Colonic mucosa (tissue), 4 donors: ENCODE measurements at regions not wholly inside any gene's neighbourhood (a gene's known extent, or its start where the extent isn't known, plus 50 kb on each side); places are given as distances from the start of the nearest gene placed in this dataset.

Experiments
- DNase-seq: peaks from one replicate; pipeline ENCODE4 v3.0.0-alpha.2; 2020
- H3K27ac ChIP-seq: fragments of 200-600 bp; one replicate; pipeline ENCODE4 v1.8.0; 2021
- H3K27me3 ChIP-seq: fragments of 200-600 bp; one replicate; pipeline ENCODE4 v1.8.0; 2021
- H3K36me3 ChIP-seq: fragments of 200-600 bp; one replicate; pipeline ENCODE4 v1.8.0; 2021
- H3K4me1 ChIP-seq: fragments of 200-600 bp; one replicate; pipeline ENCODE4 v1.8.0; 2021; ENCODE audit warnings: mild to moderate bottlenecking
- H3K4me3 ChIP-seq: fragments of 200-600 bp; one replicate; pipeline ENCODE4 v1.8.0; 2021
- H3K9ac ChIP-seq, 2 donors: one replicate each; pipeline ENCODE4 v1.7.0; 2013; ENCODE audit warnings: control low read depth in 2 of 2, low read depth in 2 of 2, low read length in 2 of 2
- H3K9me3 ChIP-seq: fragments of 200-600 bp; one replicate; pipeline ENCODE4 v1.8.0; 2021
- CTCF ChIP-seq: fragments of 200-600 bp; IDR thresholded peaks from one replicate; pipeline ENCODE4 v1.8.0; 2022; ENCODE audit warnings: antibody characterized with exemption, mild to moderate bottlenecking
- intact Hi-C: fragments of 100-400 bp; cut with DNase I; formaldehyde crosslinking; loops from one replicate; pipeline ENCODE4 v1.14.1; 2022
- donor health status: healthy.
- donor health status: DM: no; HTN: no; CAD: no.
- donor health status: DM: no; HTN: no; CAD: no.

DNA sequence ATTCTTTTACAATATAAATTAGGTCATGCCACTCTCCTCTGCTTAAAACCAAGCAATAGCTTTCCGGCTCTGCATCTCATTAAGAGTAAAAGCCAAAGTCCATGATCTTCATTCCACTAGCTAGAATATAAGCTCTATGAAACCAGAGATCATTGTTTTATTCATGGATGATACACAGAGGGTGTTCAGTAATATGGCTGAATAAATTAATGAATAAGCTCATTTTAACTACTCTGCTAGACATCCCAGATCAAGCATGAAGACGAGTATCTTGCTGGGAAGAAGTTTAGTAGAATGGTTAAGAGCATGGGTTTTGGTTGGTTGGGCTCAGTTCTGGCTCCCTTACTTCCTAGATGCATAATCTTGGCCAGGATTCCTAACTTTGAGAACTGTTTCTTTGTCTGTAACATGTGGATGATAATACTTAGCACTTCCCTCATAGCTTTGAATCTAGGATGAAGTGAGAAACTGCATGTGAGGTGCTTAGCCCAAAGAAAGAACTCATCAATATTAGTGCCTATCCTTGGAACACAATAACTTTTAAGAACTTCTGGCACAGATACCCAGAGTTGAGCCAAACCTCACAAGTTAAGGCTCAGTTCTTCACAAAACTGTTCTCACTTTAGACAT, 106.8 kb downstream of the MSX2 start:
- H3K9ac ChIP-seq, result no peak overlapping the region
- no peaks in the 10 kb centered on the region for H3K4me1 ChIP-seq
- intact Hi-C loops, result no loop called here

DNA sequence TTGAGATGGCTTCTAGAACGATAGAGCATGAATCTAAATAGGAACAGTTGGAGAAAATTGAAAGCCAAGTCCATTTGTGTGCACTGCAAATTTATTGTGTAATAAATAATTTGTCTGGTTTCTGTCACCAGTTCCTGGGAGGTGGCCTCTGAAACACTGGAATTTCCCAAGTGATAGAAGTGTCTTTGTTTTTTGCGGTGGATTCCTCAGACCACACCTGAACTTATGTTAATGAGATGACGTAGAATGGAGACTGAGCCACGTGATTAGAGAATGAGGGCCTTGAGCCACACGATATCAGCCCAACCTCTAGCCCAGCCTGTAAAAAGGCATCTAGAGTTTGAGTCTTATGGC, 105.1 kb downstream of the MSX2 start:
- no peak for TF ChIP-seq CTCF
- no peaks in the 10 kb centered on the region for H3K27me3 ChIP-seq
- H3K9me3 ChIP-seq, result no peaks in the 10 kb centered on the region
- H3K36me3 ChIP-seq, result no peaks in the 10 kb centered on the region
- intact Hi-C loops, result no loop called here
- H3K4me3 ChIP-seq, result no peak overlapping the region
- H3K4me1 ChIP-seq, result no peaks in the 10 kb centered on the region
- no peak overlapping the region for H3K27ac ChIP-seq
- no peak for DNase-seq
- H3K9ac ChIP-seq, result no peak overlapping the region

More for the DNA sequence above, 106.8 kb downstream of the MSX2 start:
- DNase-seq, result no peak
- TF ChIP-seq CTCF, result no peak
- no peaks in the 10 kb centered on the region for H3K36me3 ChIP-seq
- no peaks in the 10 kb centered on the region for H3K27me3 ChIP-seq
- H3K27ac ChIP-seq, result no peak overlapping the region
- H3K4me3 ChIP-seq, result no peak overlapping the region
- no peaks in the 10 kb centered on the region for H3K9me3 ChIP-seq

- H3K4me3 ChIP-seq, result no peak overlapping the region
- intact Hi-C loops, result no loop called here
Observed at GRCh38 chr5:174828804-174829510, 104.6 kb downstream of the MSX2 start.

GRCh38 chr5:174827558-174827957, 103.2 kb downstream of the MSX2 start:
- intact Hi-C loops, result no loop called here
- no peak for DNase-seq
- H3K27me3 ChIP-seq, result no peaks in the 10 kb centered on the region
- H3K4me3 ChIP-seq, result no peak overlapping the region
- no peaks in the 10 kb centered on the region for H3K9me3 ChIP-seq
- no peak for TF ChIP-seq CTCF
- no peak overlapping the region for H3K9ac ChIP-seq
- no peaks in the 10 kb centered on the region for H3K4me1 ChIP-seq
- H3K36me3 ChIP-seq, result no peaks in the 10 kb centered on the region
- no peak overlapping the region for H3K27ac ChIP-seq

More at GRCh38 chr5:174828804-174829510, 104.6 kb downstream of the MSX2 start:
- Histone ChIP-seq H3K9me3 (no peaks in the 10 kb centered on the region), H3K27me3 (no peaks in the 10 kb centered on the region), H3K36me3 (no peaks in the 10 kb centered on the region), H3K27ac (no peak overlapping the region), H3K4me1 (no peaks in the 10 kb centered on the region), H3K9ac (no peak overlapping the region)
- TF ChIP-seq CTCF, result no peak
- no peak for DNase-seq

- intact Hi-C loops, result no loop called here
- H3K27ac ChIP-seq, result no peak overlapping the region
- H3K36me3 ChIP-seq, result no peaks in the 10 kb centered on the region
- H3K9ac ChIP-seq, result no peak overlapping the region
- no peaks in the 10 kb centered on the region for H3K27me3 ChIP-seq
- DNase-seq, result no peak
- H3K4me3 ChIP-seq, result no peak overlapping the region
- H3K4me1 ChIP-seq, result no peaks in the 10 kb centered on the region
- H3K9me3 ChIP-seq, result no peaks in the 10 kb centered on the region
- no peak for TF ChIP-seq CTCF
Observed at GRCh38 chr5:174825587-174825986, 101.2 kb downstream of the MSX2 start.
